HepG2 (cell line): ENCODE measurements at regions not wholly inside any gene's neighbourhood (a gene's known extent, or its start where the extent isn't known, plus 50 kb on each side); places are given as distances from the start of the nearest gene placed in this dataset.
A peak's percentile ranks its signal among the peaks of the same experiment; 100 is the strongest.

ENCODE experiments used
- ATAC-seq: fragments of 200-7000 bp; cut with Tn5 transposase; 3 replicates; pipeline ENCODE4 v1.9.1; 2020; ENCODE audit warnings: mild to moderate bottlenecking, moderate library complexity
- BruUV-seq: library from RNA; stranded (reverse); fragments of 400-500 nt; replicated peaks from 2 replicates; lab custom pipeline; 2021; lab: Mats Ljungman, UMichigan
- CTCF ChIA-PET: fragments of 300-600 bp; formaldehyde crosslinking; extraction: SDS; loops from one replicate; lab custom pipeline; 2021; ENCODE audit warnings: low total read pairs, inconsistent platforms, low intra/inter-chr PET ratio; lab: Yijun Ruan, JAX
- POLR2A ChIA-PET: fragments of 350-600 bp; sonication (Branson Sonifier 250); formaldehyde crosslinking; loops from one replicate; lab custom pipeline; 2020; ENCODE audit warnings: antibody characterized with exemption, inconsistent platforms; lab: Yijun Ruan, JAX
- DNase-seq: peaks from one replicate; pipeline ENCODE4 v3.0.0-alpha.2; 2015; ENCODE audit warnings: low spot score
- FAIRE-seq: peaks from 3 replicates; lab custom pipeline; 2011; peaks lifted over from hg19 to GRCh38; lab: Jason Lieb, UNC
- H2AFZ ChIP-seq: one replicate; pipeline ENCODE4 v1.6.1; 2011; ENCODE audit warnings: low read length, inconsistent platforms
- H3K27ac ChIP-seq: fragments of 300-600 bp; 3 replicates; pipeline ENCODE4 v1.8.0; 2011; ENCODE audit warnings: mixed run types, mild to moderate bottlenecking, mixed read lengths, low read length, inconsistent platforms; ENCODE audit not compliant: insufficient read depth; ENCODE audit errors: extremely low read length
- H3K27me3 ChIP-seq, 2 experiments: fragments of 200-600 bp in 1 of 2; 2 replicates in 1 of 2; 3 replicates in 1 of 2; pipeline versions ENCODE4 v1.6.0 to v1.8.0; 2011; ENCODE audit warnings: low read length in 2 of 2, mild to moderate bottlenecking in 2 of 2, moderate library complexity in 2 of 2, inconsistent platforms in 1 of 2; ENCODE audit not compliant: insufficient read depth in 2 of 2, control insufficient read depth in 1 of 2
- H3K36me3 ChIP-seq, 2 experiments: fragments of 200-600 bp in 1 of 2; replicated peaks in 1 of 2; 2 replicates in 1 of 2; 3 replicates in 1 of 2; pipeline versions ENCODE4 v1.5.1 to v1.8.0; 2011; ENCODE audit warnings: low read length in 2 of 2, inconsistent platforms in 1 of 2; ENCODE audit not compliant: insufficient read depth in 2 of 2, control insufficient read depth in 1 of 2
- H3K4me1 ChIP-seq: 2 replicates; pipeline ENCODE4 v1.5.1; 2012; ENCODE audit warnings: low read length, inconsistent platforms; ENCODE audit not compliant: insufficient read depth
- H3K4me2 ChIP-seq: 2 replicates; pipeline ENCODE4 v1.6.0; 2011; ENCODE audit warnings: low read depth, low read length, inconsistent platforms
- H3K4me3 ChIP-seq, 3 experiments: fragments of 200-600 bp in 1 of 3; sonication (generic), shearing (Covaris generic) in 1 of 3; replicated peaks in 1 of 3; 2 replicates each; pipeline ENCODE4 v1.5.1; 2011 to 2016; ENCODE audit warnings: low read length in 3 of 3, inconsistent platforms in 2 of 3, low read depth in 2 of 3, mild to moderate bottlenecking in 2 of 3, control low read depth in 1 of 3, mixed read lengths in 1 of 3; ENCODE audit not compliant: insufficient read depth in 1 of 3
- H3K79me2 ChIP-seq: one replicate; pipeline ENCODE4 v1.6.1; 2011; ENCODE audit warnings: low read length, inconsistent platforms; ENCODE audit not compliant: insufficient read depth
- H3K9ac ChIP-seq: 2 replicates; pipeline ENCODE4 v1.6.0; 2011; ENCODE audit warnings: mild to moderate bottlenecking, low read depth, low read length, inconsistent platforms; ENCODE audit not compliant: insufficient read depth
- H3K9me3 ChIP-seq: 2 replicates; pipeline ENCODE4 v1.5.1; 2012; ENCODE audit warnings: mild to moderate bottlenecking, low read length
- H4K20me1 ChIP-seq: 2 replicates; pipeline ENCODE4 v1.6.0; 2011; ENCODE audit warnings: inconsistent platforms, mild to moderate bottlenecking, low read length, moderate library complexity; ENCODE audit not compliant: insufficient read depth
- ADNP ChIP-seq: sonication (generic); formaldehyde crosslinking; IDR thresholded peaks from 2 replicates; pipeline ENCODE4 v1.4.0; 2020; ENCODE audit warnings: missing genetic modification reagents
- FOXJ3 ChIP-seq: sonication (generic); formaldehyde crosslinking; IDR thresholded peaks from 2 replicates; pipeline ENCODE4 v1.4.0; 2020; ENCODE audit warnings: missing genetic modification reagents, mild to moderate bottlenecking, borderline replicate concordance
- MAFG ChIP-seq: sonication (generic); formaldehyde crosslinking; IDR thresholded peaks from 2 replicates; pipeline ENCODE4 v1.5.1; 2020; ENCODE audit warnings: mild to moderate bottlenecking, missing genetic modification reagents
- TOPORS ChIP-seq: sonication (generic); formaldehyde crosslinking; IDR thresholded peaks from 2 replicates; pipeline ENCODE4 v1.8.0; 2023; ENCODE audit warnings: mild to moderate bottlenecking, missing genetic modification reagents
- ZNF792 ChIP-seq: IDR thresholded peaks from 2 replicates; pipeline ENCODE4 v1.6.1; 2016
- WGBS: methylation state at CpG from one replicate; pipeline ENCODE4 v1.1.6; 2017; ENCODE audit warnings: low lambda C conversion rate; 5-methylcytosine and 5-hydroxymethylcytosine counted together
- in situ Hi-C: cut with HindIII; loops from 2 replicates; pipeline ENCODE4 v1.10.0; 2017; ENCODE audit warnings: low pct_unique_long_range_greater_than_20kb; ENCODE audit not compliant: extremely low pct_ligation_motif_present
- intact Hi-C: fragments of 100-400 bp; cut with micrococcal nuclease; formaldehyde crosslinking; loops from one replicate; pipeline ENCODE4 v1.10.0; 2022; ENCODE audit not compliant: unreplicated experiment
- TF ChIP-seq, protein P1 (sequence below), 2 experiments: sonication (generic) in 1 of 2; formaldehyde crosslinking in 1 of 2; IDR thresholded peaks; 2 replicates each; pipeline versions ENCODE4 v1.4.0 to v1.6.1; 2016 to 2020; ENCODE audit warnings: borderline replicate concordance in 1 of 2, low read depth in 1 of 2, mild to moderate bottlenecking in 1 of 2, missing genetic modification reagents in 1 of 2
- TF ChIP-seq, protein P2 (sequence below): sonication (generic); formaldehyde crosslinking; IDR thresholded peaks from 2 replicates; pipeline ENCODE4 v1.9.0; 2021; ENCODE audit warnings: missing genetic modification reagents, borderline replicate concordance
- TF ChIP-seq, protein P3 (sequence below): sonication (generic); formaldehyde crosslinking; IDR thresholded peaks from 2 replicates; pipeline ENCODE4 v1.8.1; 2023; ENCODE audit warnings: mild to moderate bottlenecking, missing genetic modification reagents, borderline replicate concordance
- TF ChIP-seq, protein P4 (sequence below): sonication (generic); formaldehyde crosslinking; IDR thresholded peaks from 2 replicates; pipeline ENCODE4 v1.4.0; 2020; ENCODE audit warnings: missing genetic modification reagents
- TF ChIP-seq, protein P5 (sequence below): sonication (generic); formaldehyde crosslinking; conservative IDR thresholded peaks from 2 replicates; pipeline ENCODE4 v1.4.0; 2020; ENCODE audit warnings: missing genetic modification reagents

DNA sequence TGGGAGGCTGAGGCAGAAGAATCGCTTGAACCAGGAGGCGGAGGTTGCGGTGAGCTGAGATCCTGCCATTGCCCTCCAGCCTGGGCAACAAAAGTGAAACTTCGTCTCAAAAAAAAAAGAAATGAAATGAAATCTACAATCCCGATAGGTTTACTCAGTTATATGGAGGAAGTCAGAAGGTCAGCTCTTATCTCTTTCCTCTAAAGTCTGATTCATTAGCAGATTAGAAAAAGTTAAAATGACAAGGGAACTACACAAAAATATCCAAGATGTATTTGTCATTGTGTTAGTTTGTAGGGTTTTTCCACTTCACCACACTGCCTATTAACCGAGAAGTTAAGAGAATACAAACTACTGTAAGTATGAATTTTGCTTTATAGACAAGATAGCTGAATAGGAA is 420.6 kb downstream of the SHQ1 start (continued):
- TF ChIP-seq, protein P1, sequence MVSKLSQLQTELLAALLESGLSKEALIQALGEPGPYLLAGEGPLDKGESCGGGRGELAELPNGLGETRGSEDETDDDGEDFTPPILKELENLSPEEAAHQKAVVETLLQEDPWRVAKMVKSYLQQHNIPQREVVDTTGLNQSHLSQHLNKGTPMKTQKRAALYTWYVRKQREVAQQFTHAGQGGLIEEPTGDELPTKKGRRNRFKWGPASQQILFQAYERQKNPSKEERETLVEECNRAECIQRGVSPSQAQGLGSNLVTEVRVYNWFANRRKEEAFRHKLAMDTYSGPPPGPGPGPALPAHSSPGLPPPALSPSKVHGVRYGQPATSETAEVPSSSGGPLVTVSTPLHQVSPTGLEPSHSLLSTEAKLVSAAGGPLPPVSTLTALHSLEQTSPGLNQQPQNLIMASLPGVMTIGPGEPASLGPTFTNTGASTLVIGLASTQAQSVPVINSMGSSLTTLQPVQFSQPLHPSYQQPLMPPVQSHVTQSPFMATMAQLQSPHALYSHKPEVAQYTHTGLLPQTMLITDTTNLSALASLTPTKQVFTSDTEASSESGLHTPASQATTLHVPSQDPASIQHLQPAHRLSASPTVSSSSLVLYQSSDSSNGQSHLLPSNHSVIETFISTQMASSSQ (IDR thresholded peaks at IDR 0.05; ENCODE audit: low read depth), result no peak
- TF ChIP-seq, protein P1 (CRISPR knock-in tag; IDR thresholded peaks at IDR 0.05; ENCODE audit: borderline replicate concordance), result no peak
- no peak for TF ChIP-seq FOXJ3 (CRISPR knock-in tag)
- TF ChIP-seq, all 625 proteins: peak for 0

DNA sequence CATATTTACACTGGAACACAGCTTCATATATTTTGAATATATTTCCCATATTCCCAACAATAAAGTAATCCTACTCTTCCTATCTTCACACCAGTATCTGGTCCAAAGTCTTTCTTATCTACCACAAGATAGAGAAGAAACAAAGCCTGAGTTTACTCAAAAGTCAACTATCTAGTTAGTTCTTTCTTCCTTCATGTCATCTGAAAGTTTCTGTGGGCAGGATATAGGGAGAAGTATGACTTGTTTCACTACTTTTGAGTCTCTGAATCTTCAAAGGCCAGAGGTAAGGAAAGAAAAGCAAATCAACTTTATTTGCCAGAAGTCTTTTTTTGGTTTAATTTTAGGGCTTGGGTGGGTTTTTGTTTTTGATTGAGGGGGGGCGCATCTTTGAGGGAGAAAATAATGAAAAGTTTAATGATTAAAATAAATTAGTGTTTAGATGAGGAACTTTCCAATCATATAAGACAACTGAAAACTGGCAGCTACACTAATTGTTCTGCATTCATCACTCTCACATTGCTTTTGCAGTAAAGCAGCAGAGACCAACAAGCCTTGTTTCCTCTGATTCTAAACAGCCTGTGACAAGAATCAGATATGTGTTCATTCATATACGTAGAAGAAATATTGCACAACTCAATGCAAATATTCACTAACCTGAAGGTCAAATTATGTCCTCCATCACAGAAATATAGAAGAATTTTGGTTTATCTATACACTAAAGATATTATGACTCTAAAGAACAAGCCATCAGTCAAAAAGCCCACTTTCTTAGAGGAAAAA is 421.4 kb downstream of the SHQ1 start:
- ATAC-seq (peak; percentile 42; the same call in 2 of the 3 replicates), DNase-seq (peak; percentile 34), FAIRE-seq (no peak)
- Histone ChIP-seq H3K27ac (no peak overlapping the region), H3K9ac (no peak overlapping the region), H3K27me3 (no peaks in the 10 kb centered on the region), H2AFZ (no peak overlapping the region), H3K4me3 (no peak overlapping the region), H3K9me3 (no peaks in the 10 kb centered on the region), H4K20me1 (peaks cover 80% of the 10 kb centered on the region), H3K79me2 (peaks cover 93% of the 10 kb centered on the region), H3K36me3 (no peaks in the 10 kb centered on the region), H3K4me1 (peaks cover 54% of the 10 kb centered on the region), H3K4me2 (no peak overlapping the region)
- BruUV-seq, result no TSS peak
- in situ Hi-C loops (no loop called here), intact Hi-C loops (no loop called here)
- CTCF ChIA-PET, result no interaction called here
- 54% methylated on average over 2 of the region's 2 CpGs for WGBS
- POLR2A ChIA-PET, result no interaction called here
- TF ChIP-seq, protein P2, sequence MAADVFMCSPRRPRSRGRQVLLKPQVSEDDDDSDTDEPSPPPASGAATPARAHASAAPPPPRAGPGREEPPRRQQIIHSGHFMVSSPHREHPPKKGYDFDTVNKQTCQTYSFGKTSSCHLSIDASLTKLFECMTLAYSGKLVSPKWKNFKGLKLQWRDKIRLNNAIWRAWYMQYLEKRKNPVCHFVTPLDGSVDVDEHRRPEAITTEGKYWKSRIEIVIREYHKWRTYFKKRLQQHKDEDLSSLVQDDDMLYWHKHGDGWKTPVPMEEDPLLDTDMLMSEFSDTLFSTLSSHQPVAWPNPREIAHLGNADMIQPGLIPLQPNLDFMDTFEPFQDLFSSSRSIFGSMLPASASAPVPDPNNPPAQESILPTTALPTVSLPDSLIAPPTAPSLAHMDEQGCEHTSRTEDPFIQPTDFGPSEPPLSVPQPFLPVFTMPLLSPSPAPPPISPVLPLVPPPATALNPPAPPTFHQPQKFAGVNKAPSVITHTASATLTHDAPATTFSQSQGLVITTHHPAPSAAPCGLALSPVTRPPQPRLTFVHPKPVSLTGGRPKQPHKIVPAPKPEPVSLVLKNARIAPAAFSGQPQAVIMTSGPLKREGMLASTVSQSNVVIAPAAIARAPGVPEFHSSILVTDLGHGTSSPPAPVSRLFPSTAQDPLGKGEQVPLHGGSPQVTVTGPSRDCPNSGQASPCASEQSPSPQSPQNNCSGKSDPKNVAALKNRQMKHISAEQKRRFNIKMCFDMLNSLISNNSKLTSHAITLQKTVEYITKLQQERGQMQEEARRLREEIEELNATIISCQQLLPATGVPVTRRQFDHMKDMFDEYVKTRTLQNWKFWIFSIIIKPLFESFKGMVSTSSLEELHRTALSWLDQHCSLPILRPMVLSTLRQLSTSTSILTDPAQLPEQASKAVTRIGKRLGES, result no peak
- TF ChIP-seq, protein P3, sequence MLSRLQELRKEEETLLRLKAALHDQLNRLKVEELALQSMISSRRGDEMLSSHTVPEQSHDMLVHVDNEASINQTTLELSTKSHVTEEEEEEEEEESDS (CRISPR knock-in tag), result no peak
- TF ChIP-seq MAFG (CRISPR knock-in tag) (no peak), TOPORS (CRISPR knock-in tag) (no peak), ADNP (CRISPR knock-in tag) (no peak), ZNF792 (CRISPR knock-in tag) (no peak)
- TF ChIP-seq, protein P4, sequence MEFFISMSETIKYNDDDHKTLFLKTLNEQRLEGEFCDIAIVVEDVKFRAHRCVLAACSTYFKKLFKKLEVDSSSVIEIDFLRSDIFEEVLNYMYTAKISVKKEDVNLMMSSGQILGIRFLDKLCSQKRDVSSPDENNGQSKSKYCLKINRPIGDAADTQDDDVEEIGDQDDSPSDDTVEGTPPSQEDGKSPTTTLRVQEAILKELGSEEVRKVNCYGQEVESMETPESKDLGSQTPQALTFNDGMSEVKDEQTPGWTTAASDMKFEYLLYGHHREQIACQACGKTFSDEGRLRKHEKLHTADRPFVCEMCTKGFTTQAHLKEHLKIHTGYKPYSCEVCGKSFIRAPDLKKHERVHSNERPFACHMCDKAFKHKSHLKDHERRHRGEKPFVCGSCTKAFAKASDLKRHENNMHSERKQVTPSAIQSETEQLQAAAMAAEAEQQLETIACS, result no peak
- TF ChIP-seq, protein P5, sequence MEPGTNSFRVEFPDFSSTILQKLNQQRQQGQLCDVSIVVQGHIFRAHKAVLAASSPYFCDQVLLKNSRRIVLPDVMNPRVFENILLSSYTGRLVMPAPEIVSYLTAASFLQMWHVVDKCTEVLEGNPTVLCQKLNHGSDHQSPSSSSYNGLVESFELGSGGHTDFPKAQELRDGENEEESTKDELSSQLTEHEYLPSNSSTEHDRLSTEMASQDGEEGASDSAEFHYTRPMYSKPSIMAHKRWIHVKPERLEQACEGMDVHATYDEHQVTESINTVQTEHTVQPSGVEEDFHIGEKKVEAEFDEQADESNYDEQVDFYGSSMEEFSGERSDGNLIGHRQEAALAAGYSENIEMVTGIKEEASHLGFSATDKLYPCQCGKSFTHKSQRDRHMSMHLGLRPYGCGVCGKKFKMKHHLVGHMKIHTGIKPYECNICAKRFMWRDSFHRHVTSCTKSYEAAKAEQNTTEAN (CRISPR knock-in tag), result no peak
